Limb (tissue), 2 donors: ENCODE measurements at regions not wholly inside any gene's neighbourhood (a gene's known extent, or its start where the extent isn't known, plus 50 kb on each side); places are given as distances from the start of the nearest gene placed in this dataset.

Experiments used
- DNase-seq, 2 donors: peaks; one replicate each; pipeline ENCODE4 v3.0.0-alpha.2; 2016; ENCODE audit errors: extremely low spot score in 2 of 2

DNA sequence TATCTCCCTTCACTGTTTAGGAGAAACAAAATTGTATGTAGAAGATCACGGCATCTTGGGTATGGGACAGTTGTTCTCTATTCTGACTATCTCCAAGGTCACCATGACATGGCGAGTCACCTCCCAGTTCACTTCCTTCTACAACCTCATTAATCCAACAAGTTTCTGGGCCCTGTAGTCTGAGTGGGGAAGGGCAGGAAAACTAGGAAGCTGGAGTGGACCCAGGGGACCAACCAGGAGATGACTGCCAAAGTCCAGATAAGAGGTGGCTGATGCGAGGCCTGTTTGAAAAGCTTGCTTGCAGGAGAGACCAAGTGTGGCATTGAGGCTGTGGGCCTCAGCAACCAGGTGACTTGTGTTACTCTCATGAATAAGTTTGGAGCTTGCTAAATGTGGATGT lies 584.9 kb downstream of the TNS3 start:
- no peak for DNase-seq

DNA sequence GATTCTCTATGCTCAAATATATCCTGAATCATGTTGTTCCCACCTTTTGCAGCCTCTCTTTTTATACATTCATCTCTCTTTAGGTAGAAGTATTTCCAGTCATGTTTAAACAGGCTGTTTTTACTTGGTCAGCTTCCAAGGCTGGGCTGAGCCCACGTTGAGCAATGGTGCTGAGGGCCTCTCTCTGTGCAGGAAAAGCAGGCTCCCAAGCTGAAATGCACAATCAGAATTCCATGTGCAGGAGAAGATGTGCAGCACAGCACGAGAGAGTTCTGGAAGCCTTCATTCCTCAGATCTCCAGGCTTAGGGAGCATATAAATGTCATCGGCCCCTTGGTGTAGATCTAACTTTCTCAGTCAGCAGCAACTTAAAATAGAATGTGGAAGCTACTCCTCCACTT lies 588.5 kb downstream of the TNS3 start:
- DNase-seq: no peak

DNA sequence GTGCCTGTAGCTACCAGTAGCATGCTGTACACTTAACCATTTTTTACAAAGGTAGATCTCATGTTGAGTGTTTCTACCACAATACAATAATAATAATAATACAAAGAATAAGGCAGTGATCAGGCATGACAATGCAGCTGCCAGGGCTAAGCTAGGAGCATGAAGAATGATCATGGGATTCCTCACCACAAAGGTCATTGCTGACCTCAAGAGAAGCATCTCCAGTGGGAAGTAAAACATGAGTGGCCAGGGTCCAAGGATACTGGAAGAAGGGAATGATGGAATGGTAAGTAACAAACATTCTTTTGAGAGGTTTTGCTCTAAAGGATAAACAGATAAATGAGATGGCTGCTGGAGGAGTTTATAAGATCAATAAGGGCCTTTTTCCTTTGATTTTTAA lies 591.1 kb downstream of the TNS3 start:
- no peak for DNase-seq

DNA sequence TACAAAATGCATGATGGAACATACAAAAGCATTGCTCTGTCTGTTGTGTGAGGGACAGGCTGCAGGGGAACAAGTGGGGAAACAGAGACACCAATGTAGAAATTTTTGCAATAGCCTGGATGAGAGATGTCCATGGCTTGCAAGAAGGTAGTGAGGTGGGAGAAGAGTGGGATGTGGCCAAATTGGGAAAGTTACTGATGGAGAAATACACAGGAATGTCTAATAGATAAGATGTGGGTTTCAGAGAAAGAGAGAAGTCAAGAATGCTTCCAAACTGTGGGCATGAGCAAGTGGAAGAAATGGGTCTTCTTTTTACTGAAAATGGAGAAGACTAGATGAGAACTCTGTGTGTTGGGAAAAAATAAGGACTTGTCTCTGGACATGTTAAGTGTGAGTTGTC lies 592.7 kb downstream of the TNS3 start:
- no peak for DNase-seq

DNA sequence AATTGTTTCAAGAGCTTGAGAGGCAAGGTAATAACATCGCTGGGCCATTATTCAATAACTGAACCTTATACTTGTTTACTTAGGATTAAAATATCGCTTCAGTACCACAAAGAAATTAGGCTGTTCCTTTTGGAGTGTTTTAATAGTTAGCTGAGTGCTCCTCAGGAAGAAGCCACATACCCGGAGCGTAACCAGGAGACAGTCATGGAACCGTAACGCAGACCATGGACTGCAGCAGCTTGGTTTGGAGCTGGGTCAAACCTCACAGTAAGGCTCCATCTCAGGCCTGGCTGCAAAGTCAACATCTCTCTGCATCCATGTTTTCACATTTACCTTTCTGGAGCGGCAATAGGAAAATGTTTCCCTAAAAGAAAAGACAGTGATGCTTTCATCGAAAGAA lies 599.0 kb downstream of the TNS3 start:
- peak in 1 of 2 donors; percentile 38 for DNase-seq

DNA sequence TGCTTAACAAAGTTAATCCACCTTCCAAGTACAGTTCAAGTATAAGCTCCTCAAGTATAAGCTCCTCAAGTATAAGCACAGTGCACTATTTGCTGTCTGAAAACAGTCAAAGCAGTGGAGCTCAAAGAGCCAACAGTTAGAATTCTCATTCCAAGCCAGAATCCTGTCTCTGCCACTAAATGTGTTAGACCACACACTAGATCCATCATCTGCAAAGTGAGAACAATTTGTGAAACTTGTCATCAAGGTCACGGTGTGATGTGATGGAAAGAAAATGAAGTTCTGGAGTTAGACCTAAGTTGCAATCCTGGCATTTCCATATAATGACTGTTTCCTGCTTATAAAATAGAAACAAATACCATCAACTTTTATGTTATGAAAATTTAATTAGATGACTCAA lies 602.5 kb downstream of the TNS3 start:
- no peak for DNase-seq

DNA sequence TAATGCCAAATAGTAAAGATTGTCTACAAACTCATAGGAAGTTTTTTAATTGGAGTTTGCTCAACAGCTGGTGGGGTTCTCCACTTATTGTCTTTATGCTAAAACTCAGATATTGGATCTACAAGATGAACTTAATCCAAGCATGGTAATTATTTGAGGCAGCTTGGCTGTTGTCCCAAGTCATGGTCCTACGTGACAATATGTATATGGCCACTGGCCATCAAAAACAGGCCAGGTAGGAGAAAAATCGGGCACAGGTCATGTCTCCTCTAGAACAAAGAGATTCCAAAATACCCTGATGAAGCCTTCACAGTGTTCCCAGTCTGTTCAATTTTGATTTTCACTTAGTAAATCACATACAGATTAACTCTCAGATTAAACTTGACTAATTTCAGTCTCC lies 606.4 kb downstream of the TNS3 start:
- no peak for DNase-seq

DNA sequence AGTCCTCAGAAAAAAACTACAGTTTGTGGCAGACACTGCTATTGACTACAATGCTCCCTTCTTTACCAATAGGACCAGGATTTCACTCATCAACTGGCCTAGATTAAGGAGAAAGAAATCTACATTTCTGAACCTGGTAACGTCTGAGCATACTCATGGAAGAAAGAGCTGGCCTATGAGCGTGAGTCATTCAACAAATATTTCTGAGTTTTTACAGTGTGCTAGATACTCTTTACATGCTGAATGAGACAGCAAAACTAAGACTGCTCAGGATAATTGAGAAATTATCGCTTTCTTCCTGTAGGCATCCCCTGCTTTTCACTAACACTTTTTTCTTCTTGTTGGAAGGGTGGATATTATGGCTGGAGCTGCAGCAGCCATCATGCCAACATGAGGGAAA lies 609.7 kb downstream of the TNS3 start:
- no peak for DNase-seq

DNA sequence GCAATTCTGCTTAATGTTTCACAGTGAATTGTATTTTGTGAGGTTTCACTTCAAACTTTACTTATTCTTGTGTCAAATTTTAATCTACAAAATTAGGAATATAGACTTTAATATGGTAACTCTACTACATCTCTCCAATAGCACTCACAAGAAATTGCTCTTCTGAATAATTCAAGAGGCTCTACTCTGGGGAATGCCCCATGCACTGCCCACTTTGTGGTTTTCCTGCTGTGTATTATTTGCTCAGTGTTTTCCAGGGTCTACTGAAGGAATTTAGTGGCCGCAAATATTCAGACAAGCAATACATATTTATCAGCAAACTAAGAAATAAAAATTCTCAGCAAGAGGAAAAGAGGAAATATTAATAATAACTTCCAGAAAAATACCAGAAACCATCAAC lies 611.4 kb downstream of the TNS3 start:
- DNase-seq: no peak

DNA sequence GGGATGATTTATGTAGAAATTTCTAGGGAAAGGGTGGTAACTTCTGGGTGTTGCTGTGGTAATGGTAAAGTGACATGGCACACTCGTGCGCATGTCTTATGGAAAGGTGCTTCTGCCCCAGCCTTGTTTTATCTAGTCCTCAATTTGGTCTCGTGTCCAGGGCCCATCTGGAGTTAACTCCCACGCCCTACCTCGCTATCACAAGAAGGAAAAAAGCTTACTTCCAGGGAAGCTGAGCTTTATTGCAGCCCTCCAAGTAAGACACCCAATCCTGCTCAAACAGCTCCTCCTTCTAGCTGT lies 611.8 kb downstream of the TNS3 start:
- no peak for DNase-seq

DNA sequence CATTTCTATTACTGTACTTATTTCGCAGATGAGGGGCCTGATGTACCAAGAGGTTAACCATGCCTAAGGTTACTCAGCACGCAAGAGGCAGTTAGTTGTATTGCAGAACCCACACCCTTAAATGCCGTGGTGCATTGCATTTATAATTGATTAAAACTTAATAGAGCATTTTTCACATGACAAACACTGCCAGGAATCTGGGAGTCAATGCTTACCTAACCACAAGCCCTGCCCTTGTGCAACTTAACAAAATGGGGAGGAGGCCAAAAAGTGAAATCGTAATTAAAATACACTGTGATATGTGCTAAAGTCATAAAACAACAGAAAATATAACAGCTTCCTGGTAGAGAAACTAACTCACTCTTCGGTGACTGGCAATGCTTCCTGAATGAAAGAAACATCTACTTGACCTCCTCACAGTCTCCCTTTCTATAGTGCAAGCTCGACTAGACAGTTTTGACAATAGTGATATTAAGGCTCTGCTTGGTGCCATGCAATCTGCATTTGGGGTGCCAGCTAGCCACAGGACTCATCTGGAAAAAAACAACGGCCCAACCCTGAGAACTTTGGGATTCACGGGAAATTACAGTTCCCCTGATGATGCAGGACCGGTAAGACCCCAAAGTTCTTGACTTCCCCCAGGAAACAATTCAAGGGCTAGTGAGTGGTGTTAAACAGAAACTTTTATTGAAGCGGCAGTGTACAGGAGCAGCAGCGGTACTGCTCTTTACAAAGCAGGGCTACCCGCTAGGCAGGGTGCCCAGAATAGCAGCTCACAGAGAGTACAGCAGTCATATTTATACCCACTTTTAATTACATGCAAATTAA lies 612.4 kb downstream of the TNS3 start:
- DNase-seq: no peak

DNA sequence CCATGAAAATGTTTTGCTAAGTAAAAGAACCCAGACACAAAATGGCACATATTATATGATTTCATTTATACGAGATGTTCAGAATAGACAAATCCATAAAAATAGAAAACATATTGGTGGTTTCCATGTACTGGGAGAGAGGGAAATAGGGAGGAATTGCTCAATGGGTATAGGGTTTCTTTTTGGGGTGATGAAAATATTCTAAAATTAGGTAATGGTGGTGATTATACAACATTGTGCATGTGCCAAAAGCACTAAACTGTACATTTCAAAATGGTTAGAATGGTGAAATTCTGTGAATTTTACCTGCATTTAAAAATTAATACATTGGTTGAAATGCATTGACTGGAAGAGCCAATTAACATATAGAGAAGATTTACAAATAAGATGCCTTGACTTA lies 613.9 kb downstream of the TNS3 start:
- DNase-seq: no peak

DNA sequence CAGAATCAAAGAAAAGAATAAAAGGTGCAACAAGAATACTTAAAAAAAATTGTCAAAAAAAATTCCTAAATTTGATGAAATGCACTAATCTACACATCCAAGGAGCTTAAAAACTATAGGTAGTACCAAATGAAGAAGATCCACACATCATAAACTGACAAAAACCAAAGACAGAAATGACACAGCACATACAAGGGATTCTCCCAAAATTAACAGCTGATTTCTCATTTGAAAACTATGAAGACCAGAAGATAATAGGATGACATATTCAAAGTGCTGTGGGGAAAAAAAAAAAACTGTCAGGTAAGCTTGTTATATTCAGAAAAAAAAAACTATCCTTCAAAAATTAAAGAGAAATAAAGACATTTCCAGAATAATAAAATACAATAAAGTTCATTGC lies 618.2 kb downstream of the TNS3 start:
- no peak for DNase-seq

DNA sequence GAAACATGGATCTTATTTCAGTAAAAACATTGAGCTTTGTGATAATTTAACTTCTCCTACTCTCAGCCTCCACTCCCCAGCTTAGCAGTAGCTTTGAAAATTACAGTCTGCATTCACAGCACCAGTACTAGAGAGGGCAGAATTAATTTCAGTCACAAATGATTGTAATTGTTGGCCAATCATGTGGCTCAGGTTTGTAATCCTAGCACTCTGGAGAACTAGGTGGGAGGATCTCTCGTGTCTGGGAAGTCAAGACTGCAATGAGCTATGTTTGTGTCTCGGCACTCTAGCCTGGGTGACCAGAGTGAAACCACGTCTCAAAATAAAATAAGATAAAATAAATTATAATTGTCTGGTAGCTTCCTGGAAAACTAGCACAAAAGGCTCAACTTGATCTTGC lies 620.9 kb downstream of the TNS3 start:
- DNase-seq: no peak

DNA sequence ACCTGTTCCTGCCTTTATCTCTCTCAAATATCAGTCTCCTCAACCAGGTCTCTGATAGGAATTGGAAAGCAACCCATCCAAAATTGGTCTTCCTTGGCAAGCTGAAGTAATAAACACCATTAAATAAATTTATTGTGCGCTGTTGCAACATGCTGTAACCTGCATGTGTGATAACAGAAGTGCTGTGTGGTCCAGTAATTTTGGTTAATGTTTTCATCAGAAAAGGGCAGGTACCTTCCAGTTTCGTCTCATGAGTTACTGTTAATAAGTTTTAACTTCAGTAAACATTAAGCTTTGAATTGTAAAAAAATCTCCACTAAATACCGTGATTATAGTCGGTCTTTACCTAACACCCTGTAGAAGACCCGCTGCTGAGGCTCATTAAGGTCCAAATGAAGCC lies 624.7 kb downstream of the TNS3 start:
- DNase-seq: no peak

DNA sequence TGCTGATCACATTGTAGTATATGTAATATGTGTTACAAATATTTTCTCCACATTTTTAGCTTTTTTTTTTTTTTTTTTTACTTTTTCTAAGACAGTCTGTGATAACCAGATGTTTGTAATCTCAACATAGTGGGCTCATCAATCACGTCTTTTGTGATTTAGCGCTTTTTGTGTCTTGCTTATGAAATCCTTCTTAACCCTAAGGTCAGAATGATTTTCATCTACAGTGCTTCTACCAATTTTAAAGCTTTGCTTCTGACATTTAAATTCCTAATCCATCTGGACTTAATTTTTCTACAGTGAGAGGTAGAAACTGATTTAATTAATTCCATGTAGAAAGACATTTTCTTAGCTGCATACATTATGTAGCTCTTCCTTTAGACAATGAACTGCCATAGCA lies 626.4 kb downstream of the TNS3 start:
- no peak for DNase-seq

DNA sequence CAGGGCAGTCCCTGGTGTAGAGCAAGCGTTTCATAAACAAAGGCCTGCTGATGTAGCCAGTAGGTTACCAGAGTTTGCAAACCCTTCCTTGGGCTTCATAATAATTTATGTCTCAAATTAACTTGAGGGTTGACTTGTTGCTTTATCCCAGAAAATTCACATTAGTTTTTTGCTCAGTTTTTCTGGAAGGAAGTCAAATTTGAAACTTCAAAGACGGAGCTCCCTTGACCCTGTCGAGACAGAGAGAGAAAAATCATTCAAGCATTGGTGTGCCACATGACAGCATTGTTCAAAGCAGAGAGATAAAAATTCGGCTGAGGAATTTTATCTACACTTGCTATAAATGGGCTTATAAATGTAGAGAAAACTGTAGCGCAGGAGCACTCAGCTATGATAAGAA lies 627.7 kb downstream of the TNS3 start:
- no peak for DNase-seq

DNA sequence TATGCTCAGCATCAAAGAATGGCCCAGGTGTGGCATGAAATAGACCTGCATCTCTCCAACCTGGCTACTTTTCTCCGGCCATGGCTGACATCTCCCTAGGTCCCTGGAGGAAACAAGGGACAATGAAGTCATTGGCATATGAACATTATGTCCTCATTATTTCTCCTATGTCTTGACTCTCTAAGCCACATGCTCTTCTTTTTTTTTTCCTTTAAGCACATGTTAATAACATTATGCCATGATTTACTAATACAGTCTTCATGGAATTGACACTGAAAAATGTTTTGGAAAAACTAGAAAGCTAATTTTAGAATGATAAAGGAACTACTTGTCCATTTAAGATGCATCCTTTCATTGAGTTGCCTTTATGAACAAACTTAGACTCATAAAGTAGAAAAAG lies 628.9 kb downstream of the TNS3 start:
- DNase-seq: no peak

DNA sequence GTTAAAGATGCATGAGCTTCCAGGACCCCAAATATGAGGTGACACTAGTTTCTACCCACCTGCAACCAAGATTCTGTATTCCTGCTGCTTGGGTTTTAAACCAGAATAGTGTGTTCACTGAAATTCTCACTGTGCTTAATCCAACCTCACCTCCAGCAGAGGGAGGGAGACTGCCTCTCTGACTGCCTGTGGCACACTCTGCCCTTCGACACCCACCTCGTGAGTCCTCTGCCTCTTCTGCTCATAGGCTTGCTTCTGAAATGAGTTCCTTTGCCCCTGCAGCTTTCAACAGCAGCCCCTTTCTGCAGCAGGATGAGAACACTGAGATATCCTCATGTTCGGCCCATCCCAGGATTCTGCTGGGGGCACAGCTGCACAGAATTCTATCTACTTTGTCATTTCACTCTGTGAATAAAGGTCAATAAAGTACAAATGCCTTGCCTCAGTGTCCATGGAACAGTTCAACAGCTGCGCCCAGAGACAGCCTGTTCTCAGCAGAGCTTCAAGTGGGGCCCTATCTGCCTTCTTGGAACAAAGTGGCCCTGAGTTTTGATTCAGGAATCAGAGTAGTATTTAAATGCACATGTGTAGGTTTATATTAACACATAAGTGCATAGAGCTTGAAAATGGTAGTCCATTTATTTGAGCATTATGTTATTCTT lies 632.5 kb downstream of the TNS3 start:
- DNase-seq: no peak

DNA sequence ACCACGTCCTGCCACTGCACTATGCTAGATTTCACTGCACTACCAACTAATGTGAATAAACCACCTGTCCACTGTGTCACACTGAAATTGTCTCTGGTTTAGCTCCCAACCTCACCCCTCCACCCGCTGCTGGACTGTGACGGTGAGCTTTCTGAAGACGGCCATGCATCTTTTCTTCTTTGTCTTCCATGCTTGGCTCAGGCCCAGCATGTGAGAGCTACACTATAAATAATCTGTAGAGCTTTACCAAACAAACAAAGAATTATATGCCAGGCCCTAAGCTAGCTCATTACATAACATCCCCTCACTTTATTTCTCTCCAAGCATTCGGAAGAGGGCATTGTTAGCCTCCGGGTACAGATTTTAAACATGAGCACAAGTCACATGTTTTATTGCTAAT lies 633.2 kb downstream of the TNS3 start:
- no peak for DNase-seq

DNA sequence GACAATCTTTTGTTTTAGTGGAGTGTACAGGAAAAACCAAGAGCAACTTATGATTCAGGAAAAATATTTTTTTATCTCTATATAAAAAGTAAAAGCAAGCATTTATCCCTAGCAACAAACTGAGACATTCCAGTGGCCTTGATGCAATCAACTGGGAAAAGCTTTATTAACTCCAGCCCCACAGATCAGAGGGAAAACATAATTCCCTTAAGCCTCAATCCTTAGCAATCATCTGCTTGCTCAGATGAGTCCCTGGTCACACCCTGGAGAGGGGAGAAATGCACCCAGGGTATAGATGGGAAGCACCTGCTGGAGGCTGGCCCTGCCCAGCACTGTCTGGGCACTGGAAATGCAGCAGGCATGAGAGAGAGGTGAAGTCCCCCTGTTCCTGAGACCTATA lies 636.6 kb downstream of the TNS3 start:
- no peak for DNase-seq

DNA sequence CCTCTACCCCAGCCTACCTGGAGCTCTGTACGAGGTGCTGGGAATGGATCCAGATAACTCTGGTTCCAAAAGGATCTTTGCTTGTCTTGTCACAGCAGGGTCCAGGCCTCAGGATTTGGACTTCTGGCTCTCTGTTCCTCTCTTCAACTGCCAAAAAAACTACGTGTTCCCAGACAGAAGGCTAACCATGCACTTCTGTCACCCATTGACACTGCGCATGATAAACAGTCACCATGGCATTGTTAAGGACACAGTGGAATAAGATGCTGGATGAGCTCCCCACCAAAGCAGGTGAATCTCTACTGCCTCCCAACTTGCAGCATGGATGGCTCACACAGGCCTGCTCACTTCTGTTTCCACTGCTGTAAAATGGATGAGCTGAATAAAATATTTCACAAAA lies 637.9 kb downstream of the TNS3 start:
- no peak for DNase-seq

DNA sequence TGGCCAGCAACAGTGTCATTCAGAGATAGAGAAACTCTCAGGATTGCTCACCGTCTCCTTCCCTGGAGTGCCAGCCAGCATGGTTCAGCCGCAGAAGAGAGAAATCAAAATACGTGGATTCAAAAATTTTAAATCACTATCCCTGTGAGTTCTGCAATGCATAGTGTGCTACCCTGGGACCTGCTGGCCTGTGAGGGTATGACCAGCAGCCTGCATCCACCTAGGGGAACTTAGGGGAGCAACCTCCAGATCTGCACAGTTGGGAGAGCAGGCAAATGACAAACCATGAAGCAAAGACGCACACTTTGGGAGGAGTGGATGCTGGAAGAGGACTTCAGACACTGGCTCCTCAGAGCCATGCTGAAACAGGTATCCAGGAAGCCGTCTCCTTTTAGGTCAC lies 639.3 kb downstream of the TNS3 start:
- no peak for DNase-seq

DNA sequence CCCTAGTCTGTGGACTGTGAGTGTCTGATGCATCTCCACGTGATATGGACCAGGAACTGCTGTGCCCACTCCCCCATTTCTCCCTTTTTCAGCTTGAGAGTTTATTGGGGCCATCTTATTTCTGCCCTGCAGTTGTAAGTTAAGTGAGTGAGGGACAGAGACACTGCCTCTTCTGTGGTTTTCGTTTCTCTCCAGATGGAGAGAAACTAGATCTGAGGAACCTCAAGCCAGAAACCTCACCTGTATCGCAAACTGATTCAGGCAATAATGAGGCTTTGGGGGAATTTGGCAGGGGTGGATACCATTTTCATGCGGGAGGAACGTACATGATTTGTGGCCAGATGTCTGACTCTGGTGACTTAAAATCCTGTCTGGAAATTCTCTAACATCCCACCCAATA lies 641.7 kb downstream of the TNS3 start:
- DNase-seq: no peak
